Adrenal gland (tissue), 5 donors: ENCODE measurements at regions not wholly inside any gene's neighbourhood (a gene's known extent, or its start where the extent isn't known, plus 50 kb on each side); places are given as distances from the start of the nearest gene placed in this dataset.

ENCODE experiments used
- CTCF ChIP-seq, 6 experiments: fragments of 450-650 bp in 4 of 6; fragments of 200-600 bp in 2 of 6; sonication (generic) in 1 of 6; IDR thresholded peaks; 1 replicate in 5 of 6; 2 replicates in 1 of 6; pipeline versions ENCODE4 v1.5.1 to v1.8.0; 2016 to 2021; ENCODE audit warnings: antibody characterized with exemption in 6 of 6, mild to moderate bottlenecking in 2 of 6, moderate library complexity in 1 of 6
- POLR2A ChIP-seq, 2 donors: fragments of 450-650 bp; IDR thresholded peaks; one replicate each; pipeline ENCODE4 v1.6.1; 2017; ENCODE audit warnings: antibody characterized with exemption in 2 of 2, mild to moderate bottlenecking in 2 of 2, moderate library complexity in 1 of 2
- donor health status: DM: no; HTN: no; CAD: no.

GRCh38 chr15:92770641-92771040 lies 115.1 kb upstream of the FAM174B start:
- no peak for TF ChIP-seq POLR2A (IDR thresholded peaks at IDR 0.05)
- no peak for TF ChIP-seq CTCF (IDR thresholded peaks at IDR 0.05)
